NB4 (cell line): ENCODE measurements at regions not wholly inside any gene's neighbourhood (a gene's known extent, or its start where the extent isn't known, plus 50 kb on each side); places are given as distances from the start of the nearest gene placed in this dataset.

Experiments
- MYC ChIP-seq: IDR thresholded peaks from 2 replicates; pipeline ENCODE4 v1.6.1; 2011; ENCODE audit warnings: low read depth, low read length
- POLR2A ChIP-seq: IDR thresholded peaks from 2 replicates; pipeline ENCODE4 v1.6.1; 2011; ENCODE audit warnings: mild to moderate bottlenecking; ENCODE audit not compliant: insufficient read length; ENCODE audit errors: extremely low read depth
- TF ChIP-seq, protein P1 (sequence below): IDR thresholded peaks from one replicate; pipeline ENCODE4 v1.5.1; 2012; ENCODE audit warnings: low read depth, low read length
- TF ChIP-seq, protein P2 (sequence below): IDR thresholded peaks from 2 replicates; pipeline ENCODE4 v1.6.1; 2011; ENCODE audit warnings: low read depth, low read length

DNA sequence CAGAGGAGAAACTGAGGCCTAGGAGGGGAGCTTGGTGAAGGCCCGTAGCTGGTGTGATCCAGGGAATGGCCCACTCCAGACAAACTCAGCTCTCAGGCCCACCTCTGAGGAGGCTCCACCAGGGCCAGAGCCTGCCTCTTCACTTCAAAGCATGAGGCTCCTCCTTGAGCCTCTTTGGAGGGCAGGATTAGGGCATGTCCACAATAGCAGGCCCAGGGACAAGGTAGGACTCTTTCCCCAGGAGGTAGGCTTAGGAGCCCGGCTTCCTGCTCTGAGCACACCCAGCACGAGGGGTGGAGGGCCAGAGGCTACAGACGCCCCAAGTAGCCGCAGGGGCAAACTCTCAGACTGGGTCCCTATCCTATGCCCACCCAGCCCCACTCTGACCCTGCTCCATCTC, 164.6 kb upstream of the ZMIZ1 start:
- TF ChIP-seq, protein P1, sequence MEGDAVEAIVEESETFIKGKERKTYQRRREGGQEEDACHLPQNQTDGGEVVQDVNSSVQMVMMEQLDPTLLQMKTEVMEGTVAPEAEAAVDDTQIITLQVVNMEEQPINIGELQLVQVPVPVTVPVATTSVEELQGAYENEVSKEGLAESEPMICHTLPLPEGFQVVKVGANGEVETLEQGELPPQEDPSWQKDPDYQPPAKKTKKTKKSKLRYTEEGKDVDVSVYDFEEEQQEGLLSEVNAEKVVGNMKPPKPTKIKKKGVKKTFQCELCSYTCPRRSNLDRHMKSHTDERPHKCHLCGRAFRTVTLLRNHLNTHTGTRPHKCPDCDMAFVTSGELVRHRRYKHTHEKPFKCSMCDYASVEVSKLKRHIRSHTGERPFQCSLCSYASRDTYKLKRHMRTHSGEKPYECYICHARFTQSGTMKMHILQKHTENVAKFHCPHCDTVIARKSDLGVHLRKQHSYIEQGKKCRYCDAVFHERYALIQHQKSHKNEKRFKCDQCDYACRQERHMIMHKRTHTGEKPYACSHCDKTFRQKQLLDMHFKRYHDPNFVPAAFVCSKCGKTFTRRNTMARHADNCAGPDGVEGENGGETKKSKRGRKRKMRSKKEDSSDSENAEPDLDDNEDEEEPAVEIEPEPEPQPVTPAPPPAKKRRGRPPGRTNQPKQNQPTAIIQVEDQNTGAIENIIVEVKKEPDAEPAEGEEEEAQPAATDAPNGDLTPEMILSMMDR, result no peak
- no peak for TF ChIP-seq POLR2A
- TF ChIP-seq MYC, result no peak
- TF ChIP-seq, protein P2, sequence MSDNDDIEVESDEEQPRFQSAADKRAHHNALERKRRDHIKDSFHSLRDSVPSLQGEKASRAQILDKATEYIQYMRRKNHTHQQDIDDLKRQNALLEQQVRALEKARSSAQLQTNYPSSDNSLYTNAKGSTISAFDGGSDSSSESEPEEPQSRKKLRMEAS, result no peak
